Suppressor macrophage (primary cell): ENCODE measurements at regions not wholly inside any gene's neighbourhood (a gene's known extent, or its start where the extent isn't known, plus 50 kb on each side); places are given as distances from the start of the nearest gene placed in this dataset.

Experiments used
- DNase-seq, 4 experiments: peaks; one replicate each; pipeline ENCODE4 v3.0.0-alpha.2; 2020 to 2022

DNA sequence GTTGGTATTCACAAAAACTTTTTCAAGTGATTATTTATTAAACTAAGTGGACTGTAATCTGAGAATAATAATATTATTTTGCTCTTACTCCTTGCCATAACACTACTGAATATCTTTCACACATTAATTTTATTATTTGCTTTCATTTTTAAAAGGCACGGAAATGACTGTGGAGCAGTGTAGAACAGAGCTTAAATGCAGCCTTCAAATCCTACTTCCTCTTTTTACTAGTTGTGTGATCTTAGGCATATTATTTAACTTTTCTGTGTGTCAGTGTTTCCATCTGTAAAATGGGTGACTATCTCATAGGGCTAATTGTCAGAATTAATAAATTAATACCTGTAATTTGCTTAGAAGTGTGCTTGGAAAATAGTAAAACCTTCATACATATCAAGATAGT lies 55.5 kb upstream of the SLC8A1 start:
- peak in 2 of 4 experiments; percentile 41 to 60 for DNase-seq

DNA sequence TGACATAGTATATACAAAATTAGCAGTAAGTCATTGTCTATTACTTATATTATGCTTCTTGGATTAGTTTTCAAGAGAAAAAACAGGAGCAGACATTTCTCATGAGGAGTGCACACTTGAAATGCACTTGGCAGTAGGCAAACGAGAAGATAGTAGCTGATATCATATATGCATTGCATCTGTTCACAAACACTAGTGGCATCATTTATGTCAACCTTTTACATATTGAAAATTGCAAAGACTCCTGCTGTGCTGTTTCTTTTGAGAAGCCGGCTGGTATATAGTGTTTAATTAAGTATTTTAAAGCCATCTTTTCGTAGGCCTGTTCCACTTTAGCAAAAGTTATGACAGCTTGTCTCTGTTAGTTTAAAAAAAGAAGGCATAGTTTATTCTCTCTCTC lies 58.4 kb upstream of the SLC8A1 start:
- DNase-seq: no peak

DNA sequence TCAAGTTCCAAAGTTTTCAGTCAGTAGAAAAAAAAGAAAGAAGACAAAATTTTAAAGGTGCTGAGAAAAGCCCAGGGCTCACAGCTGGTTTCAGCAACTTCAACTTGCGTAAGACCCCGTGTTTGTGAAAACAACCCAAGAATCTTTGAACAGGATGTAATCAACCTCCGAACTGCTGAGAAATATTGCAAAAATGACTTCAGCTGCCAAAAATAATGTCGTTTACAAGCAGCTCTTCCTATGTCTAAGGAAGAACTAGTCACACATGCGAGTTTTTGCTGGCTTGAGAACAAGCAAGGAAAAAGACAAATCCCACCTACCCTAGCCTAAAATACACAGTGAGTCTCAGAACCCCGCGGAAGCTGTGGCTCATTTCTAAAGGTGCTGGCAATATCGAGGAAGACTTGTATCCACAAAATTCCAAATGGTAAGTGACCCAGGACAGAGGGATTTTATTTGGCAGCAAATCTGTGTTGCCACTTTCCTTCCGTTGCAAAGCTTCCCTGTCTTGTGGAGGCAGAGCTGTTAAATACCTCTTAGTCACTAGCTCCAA lies 59.8 kb upstream of the SLC8A1 start:
- peak; percentile 68 to 88 (median 80) for DNase-seq

DNA sequence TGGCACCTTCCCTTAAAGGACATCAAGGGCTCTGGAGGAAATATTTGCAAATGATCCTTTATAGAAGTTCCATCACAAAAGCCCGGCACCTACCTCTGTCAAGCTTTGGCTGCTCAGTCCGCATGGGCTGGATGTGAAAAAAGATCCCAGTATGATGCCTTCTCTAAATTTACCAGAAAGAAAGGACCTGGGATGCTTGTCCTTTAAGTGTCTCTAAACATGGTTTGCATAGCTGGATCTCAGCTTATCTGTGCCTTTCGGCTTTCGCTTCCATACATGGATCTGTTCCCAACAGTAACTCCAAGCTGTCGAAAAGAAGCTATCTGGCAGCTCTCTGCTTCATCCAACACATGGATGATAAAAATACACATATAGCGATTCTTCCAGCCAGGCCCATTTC lies 60.4 kb upstream of the SLC8A1 start:
- DNase-seq: peak in 1 of 4 experiments; percentile 5

DNA sequence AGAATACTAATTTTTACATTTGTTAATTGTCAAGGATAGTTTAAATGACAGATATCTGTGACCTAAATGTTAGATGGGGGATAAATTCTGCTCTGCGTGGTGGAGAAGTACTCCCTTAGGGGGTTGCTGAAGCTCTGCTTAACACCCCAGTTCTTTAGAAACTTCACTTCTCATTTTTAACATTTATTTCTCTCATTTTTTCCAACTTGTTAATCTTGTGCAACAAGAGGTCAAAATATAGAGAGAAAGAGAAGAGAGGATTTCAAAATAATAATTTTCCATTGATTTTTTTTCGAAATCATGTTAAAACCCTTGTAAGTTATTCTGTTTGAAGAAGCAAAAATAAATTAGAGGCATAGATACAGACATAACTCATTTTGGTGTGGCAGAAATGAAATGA lies 61.3 kb upstream of the SLC8A1 start:
- DNase-seq: peak in 3 of 4 experiments; percentile 28 to 55 (median 55)

DNA sequence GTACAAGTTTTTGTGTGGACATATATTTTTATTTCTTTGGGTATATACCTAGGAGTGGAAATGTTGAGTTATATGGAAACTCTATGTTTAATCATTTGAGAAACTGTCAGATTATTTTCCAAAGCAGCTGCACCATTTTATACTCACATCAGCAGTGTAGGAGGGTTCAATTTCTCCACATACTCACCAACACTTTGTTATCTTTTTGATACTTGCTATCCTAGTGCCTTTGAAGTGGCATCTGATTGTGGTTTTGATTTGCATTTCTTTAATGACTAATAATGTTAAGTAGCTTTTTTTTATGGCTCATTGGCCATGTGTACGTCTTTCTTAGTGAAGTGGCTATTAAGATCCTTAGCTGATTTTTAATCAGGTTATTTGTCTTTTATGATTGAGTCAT lies 64.7 kb upstream of the SLC8A1 start:
- no peak for DNase-seq

DNA sequence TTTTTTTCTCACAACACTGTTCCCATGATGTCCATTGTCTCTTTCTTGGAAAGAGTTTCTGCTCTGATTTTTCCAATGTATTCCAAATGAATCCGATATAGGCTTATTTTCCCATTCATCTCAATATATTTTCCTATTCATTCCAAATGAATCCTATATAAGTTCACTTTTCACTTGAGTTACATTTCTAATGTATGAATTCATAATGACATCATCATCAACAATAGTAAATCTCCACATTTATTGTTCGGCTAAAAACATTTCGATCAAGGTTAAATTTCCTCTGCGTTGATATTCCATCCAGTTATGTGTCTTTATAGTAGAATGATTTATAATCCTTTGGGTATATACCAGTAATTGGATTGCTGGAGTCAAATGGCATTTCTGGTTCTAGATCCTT lies 76.7 kb upstream of the SLC8A1 start:
- no peak for DNase-seq

DNA sequence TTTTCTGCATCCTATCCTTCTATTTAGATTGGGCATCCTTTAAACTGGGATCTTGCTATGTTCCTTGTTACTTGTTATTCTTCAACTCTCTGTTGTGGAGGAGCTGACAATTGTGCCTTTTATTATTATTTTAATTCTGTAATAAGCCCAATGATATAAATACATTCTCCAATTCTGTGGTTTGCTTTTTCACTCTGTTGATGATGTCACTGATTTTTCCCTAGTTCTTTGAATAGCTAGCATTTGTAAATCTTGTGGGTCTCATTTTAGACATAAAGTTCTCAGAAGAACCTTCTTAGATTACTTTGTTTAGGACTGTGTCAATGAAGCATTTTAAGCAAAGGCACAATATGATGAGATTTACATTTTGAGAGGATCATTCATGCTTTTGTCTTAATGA lies 79.5 kb upstream of the SLC8A1 start:
- DNase-seq: no peak

DNA sequence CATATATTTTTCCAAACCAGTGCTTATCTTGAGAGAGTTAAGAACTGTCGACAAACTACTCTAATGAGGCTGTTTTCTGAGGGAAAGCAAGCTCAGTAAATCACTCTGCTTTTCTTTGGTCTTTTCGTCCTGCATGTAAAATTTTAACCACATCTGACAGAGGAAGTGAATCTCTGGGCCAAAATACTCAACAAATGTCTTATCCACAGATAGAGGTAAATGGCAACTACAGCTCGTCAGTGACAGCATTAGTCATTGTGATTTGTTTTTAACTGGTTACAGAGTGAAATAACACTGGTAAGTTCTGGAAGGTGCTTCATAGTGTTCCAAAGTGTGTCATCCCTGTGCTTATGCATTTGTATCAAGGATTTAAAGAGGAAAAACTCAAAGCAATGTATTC lies 82.6 kb upstream of the SLC8A1 start:
- DNase-seq: peak in 1 of 4 experiments; percentile 26

DNA sequence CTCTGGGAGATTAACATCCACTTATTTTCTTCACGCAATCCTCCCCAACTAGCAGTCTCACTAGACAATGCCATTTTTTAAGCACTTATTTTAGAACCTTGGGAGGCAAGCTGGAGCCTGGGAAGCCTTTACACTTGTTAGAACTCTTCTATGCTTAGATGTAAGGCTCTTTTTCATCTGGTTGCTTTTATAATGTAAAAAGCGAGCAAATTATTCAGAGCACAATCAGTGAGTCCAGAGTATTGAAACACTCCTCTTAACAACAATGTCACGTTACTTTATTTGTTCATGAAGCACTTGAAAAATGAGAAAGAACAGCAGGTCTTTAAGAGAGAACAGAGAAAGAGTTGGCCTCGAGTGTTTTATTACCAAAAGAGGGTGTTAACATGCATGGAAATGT lies 84.1 kb upstream of the SLC8A1 start:
- no peak for DNase-seq

DNA sequence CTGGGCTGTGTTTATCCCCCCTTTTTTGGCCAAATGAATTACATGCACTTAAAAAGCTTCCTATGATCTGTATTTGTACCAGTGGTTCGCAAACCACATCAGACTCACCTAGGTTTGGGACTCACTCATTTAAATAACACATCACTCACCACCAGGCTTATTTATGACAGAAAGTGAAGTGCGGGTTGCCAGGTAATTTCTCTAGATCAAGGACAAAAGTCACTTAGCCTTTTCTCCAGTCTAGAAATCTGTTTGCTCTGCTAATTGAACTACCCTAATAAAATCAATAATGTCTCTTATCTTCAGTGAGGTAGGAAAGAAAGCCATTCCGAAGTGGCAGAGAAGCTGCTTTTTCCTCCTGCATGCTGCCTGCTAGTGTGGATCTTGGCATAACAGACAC lies 88.1 kb upstream of the SLC8A1 start:
- no peak for DNase-seq

DNA sequence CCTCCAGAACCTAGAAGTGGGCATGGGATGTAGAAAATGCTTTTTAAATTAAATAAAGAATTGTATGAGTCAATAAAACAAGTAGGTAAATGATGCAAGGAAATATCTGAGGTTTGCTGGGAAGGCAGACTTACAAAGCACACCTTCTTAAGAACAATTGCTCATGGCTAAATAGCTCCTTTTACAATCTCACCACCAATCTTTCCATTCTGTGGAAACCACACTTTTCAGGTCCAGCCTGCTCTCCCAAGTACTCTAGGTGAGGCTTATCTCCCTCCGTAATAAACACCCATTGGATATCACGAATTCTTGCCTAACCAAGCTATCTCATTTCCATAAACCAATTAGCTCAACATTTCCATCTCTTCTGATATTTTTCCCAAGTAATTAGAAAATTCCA lies 91.5 kb upstream of the SLC8A1 start:
- DNase-seq: no peak

DNA sequence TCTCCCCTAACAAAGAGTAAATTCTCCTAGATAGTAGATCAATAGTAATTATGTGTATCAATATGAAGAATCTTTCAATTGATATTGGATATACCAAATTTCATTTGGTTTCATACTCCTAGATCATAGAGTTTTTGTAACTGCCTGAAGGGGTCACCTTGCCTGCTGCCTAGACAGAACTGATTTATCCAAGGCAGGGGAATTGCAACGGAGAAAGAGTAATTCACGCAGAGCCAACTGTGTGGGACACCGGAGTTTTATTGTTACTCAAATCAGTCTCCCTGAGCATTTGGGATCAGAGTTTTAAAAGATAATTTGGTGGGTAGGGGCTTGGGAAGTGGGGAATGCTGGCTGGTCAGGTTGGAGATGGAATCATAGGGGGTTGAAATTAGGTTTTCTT lies 92.2 kb upstream of the SLC8A1 start:
- DNase-seq: no peak

DNA sequence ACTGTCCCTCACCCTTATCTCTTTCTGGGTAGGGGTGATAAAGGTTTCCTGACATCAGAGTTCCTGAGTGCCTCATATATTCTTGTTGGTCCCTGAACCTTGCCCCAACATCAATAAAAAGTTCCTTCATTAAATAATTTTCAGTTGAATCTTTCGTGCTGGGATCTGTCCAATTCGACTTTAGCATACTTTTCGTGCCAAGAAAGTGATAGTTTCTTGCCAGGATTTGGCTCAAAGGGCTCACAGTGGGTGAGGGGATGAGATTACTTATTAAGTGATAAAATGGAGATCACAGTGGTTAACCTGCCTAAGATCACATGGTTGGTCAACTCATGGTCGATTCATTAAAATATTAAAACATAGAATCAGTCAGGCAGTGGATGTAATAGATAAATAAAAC lies 93.8 kb upstream of the SLC8A1 start:
- DNase-seq: no peak

DNA sequence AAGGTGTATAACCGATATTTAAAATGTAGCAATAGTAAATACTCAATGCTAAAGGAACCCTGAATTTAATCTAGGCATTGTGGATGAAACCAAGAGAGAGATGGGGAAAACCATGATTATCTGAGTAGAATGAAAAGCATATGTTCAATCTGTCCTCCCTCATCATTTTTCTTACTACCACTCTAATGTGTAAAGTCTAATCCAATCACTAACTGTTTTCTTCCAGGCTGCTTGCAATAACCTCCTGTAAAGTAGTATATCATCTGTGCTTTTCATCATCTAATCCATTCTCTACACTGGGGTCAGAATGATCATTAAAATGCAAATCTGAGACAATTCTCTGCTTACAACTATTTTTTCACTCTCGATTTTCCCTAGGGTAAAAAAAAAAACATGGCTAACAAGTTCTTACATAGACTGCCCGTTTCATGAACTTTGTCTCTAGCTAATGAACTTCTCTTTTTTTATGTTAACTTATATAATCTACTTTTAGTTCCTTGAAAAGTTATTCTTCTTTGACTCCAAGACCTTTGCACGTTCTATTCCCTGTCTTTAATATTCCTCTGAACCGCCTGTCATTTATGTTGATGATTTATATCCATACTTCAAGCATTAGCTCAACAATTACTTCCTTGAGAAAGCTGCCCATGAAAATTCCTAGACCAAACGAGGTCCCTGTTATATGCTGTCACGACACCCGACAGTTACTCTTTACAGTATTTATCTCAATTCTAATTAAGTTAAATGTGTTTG lies 94.7 kb upstream of the SLC8A1 start:
- peak in 2 of 4 experiments; percentile 30 to 59 for DNase-seq

DNA sequence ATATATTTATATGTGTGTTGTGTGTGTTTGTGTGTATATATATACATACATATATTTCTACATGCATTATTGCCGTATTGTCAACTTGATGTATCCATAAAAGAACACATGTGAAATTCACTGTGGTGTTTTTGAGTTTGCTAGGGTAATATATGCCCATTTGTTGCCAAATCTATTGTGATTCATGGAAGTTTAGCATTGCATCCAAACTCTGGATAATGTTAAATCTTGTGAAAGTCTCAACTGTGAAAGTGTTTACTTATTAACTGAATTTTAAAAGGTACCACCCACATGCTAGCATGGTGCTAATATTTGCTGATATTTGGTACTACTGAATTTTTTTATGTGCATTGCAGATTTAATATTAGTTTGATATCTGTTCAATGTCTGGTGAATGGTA lies 96.6 kb upstream of the SLC8A1 start:
- DNase-seq: no peak

DNA sequence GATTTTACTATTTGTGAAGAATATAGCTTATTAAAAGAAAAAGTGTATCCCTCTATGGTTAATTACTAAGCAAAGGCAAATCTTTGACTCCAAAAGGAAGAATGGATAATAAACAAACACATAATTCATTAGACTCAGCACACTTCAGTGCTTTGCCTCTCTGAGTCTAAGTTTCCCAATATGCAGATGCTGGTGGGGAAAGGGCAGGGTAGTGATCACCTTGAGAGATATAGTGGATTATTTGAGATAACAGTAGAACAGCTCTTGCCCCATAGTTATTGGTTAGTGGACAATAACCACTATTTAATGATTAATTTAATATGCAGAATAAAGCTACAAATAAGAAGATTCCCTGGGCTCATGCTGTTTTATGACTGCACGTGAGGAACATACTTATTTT lies 98.2 kb upstream of the SLC8A1 start:
- DNase-seq: no peak

DNA sequence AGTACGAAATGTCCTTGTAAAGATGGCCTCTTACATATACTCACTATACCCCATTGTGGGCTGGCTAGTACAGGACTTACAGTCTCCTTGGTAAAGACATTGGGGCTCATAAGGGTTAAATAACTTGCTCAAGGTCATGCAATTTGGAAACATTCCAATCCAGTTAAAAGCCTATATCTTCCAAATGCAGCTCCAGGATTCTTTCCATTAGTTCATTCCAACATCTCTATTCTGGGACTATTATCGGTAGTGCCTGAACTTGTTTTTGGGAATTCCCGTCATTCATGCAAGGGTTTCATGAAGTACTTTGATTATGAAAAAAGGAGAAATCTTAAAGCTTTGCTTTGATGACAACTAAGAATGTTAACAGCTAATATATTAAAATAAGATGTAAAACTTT lies 99.2 kb upstream of the SLC8A1 start:
- no peak for DNase-seq

DNA sequence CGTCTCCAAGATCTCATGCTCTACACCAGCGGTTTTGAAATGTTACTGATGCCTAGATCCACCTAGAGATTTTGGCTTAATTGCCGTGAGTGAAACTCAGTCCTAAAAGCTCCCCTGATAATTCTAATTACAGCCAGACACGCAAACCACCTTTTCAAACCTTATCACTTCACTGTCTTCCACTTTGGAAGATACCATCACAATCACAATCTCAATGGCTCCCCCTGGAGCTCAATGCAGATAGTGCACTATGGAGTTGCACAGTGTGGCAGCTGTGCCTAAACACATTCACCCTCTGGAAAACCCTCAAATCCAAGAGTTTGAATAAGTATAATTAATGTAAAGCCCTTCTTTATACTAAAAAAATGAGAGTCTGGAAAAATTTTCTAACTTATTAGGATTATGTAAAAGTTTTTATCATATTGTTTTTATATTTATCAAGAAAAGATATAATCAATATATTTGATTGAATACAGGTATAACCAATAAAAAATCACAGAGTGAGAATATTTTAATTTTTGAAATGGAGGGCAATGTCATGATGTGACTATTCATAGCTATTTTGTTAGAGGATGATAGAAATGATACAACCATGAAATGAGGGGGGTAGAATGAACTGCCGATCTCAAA lies 102.9 kb upstream of the SLC8A1 start:
- DNase-seq: peak; percentile 80 to 89 (median 84)

DNA sequence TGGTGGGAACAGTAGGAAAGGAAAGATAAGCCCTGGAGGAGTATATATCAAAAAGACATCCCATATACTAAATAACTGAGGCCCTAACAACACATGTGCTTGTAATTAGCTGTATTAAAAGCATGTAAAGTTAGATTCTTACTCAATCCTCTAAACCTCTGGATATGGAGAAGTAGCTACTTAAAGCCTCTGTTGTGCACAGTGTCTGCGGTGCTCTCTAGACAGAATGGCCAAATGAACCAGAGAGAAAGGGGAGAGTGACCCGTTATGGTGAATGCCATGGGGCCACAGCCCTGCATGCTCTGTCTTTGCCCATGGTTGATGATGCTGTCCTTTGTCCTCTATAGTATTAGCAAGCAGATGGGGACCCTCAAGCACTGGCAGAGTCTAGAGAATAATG lies 104.4 kb upstream of the SLC8A1 start:
- DNase-seq: peak in 3 of 4 experiments; percentile 16 to 57 (median 34)

DNA sequence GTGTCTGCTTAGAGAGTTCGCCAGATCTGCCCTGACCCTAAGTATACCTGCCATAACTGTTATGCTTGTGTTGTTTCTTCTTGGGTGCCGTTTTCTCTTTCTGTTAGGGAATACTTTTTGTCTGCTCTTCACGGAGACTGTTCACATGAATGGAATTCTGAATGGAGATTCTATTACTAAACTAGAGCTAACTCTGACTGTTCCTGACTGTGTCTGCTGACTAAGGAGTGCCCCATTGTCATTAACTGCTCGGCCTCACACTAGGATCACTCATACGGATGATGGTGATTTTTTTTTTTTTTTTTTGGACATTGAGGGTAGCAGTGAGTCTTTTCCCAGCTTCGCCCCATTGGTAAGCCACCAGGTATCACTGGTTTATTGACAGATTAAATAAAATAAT lies 104.8 kb upstream of the SLC8A1 start:
- DNase-seq: no peak

DNA sequence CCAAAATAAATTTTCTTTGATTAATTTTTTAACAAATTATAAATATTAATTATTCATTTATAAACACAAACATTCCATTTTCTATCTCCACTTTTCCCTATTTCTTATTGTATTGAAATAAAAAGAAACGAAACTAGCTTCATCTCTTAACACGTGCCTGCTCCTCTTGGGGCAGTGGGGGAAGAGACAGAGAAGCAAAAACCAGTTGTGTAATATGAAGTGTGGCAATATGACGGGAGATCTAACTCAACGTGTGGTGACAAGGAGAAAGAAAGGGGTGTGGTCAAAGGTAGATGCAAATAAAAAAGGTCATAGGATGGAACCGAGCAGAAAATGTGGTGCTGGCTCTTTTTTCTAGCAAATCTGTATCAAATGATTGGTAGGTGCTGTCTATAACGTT lies 106.9 kb upstream of the SLC8A1 start:
- DNase-seq: peak; percentile 52 to 79 (median 68)

DNA sequence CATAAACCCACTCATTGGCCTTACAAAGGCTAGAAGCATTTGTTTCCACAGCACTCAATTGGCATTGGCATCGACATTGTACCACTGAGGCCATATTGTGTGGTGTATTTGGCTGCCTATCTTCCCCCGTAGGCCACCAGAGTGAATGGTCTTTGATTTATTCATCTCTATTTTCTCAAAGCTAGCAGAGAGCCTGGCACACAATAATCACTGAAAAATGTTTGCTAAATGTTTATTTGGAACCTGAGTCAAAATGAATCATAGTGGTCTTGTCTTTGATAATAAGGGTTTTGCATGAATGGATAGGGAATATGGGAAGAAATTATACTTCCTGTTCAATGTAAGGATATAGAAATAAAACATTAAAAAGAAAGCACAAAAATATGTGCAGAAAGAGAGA lies 107.3 kb upstream of the SLC8A1 start:
- no peak for DNase-seq

DNA sequence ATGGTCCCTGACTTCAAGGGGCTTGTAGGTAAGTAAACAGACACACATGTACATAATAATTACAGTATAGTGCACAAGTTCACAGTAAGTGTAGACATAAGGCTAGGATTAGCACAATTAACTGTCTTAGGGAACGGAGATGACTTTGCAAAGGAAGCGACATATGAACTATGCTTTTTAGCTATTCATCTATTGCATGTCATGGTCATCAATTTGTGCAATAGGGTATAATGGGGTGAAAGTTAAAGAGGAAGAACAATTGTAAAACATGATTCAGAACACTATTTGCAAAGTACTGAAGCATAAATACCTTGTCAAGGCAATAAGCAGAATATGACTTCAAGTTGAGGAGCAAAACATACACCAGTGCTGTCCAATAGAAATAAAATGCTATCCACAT lies 112.3 kb upstream of the SLC8A1 start:
- DNase-seq: peak in 3 of 4 experiments; percentile 18 to 66 (median 64)
